ENCODE measurements at regions not wholly inside any gene's neighbourhood (a gene's known extent, or its start where the extent isn't known, plus 50 kb on each side); places are given as distances from the start of the nearest gene placed in this dataset.

- H2BK12ac ChIP-seq (ENCODE audit: low read length) = no peak overlapping the region
- H2BK15ac ChIP-seq (ENCODE audit: low read length) = no peak overlapping the region
- no peak overlapping the region for H2AK5ac ChIP-seq (ENCODE audit: low read depth, low read length)
- H3K14ac ChIP-seq (ENCODE audit: low read length) = no peak overlapping the region
- H4K8ac ChIP-seq (ENCODE audit: low read depth, low read length) = no peak overlapping the region
- H3K18ac ChIP-seq (ENCODE audit: low read length) = no peak overlapping the region
- H4K91ac ChIP-seq (ENCODE audit: low read depth, low read length, poor library complexity) = no peak overlapping the region
- H2BK120ac ChIP-seq (ENCODE audit: low read depth, low read length) = no peak overlapping the region
- no peak overlapping the region for H3K4me3 ChIP-seq (ENCODE audit: low read length in 2 of 2)
- no peaks in the 10 kb centered on the region for H3K9me3 ChIP-seq (replicated peaks in 1 of 2; ENCODE audit: control insufficient read depth in 2 of 2, insufficient read depth in 1 of 2, low read depth in 1 of 2, low read length in 2 of 2)
- no peaks in the 10 kb centered on the region for H3K36me3 ChIP-seq (replicated peaks in 1 of 2; ENCODE audit: control insufficient read depth in 2 of 2, insufficient read depth in 2 of 2, low read length in 2 of 2)
- no peak overlapping the region for H3K23ac ChIP-seq (ENCODE audit: low read depth, low read length, poor library complexity)
- no peak overlapping the region for H2AFZ ChIP-seq (ENCODE audit: low read length)
- H2BK5ac ChIP-seq (ENCODE audit: low read length) = no peak overlapping the region
- no peak overlapping the region for H3K4ac ChIP-seq (ENCODE audit: low read length)
- no peak overlapping the region for H3K27ac ChIP-seq (replicated peaks; ENCODE audit: low read length)
- no peak for DNase-seq (ENCODE audit: low spot score)
- no peaks in the 10 kb centered on the region for H3K79me1 ChIP-seq (ENCODE audit: low read depth, low read length)
- no peak overlapping the region for H3K4me2 ChIP-seq (ENCODE audit: insufficient read depth, low read length, poor library complexity, severe bottlenecking)
- H3K9ac ChIP-seq (ENCODE audit: low read depth, low read length, poor library complexity) = no peak overlapping the region
- H3K4me1 ChIP-seq (ENCODE audit: control insufficient read depth in 2 of 2, insufficient read depth in 1 of 2, low read depth in 1 of 2, low read length in 2 of 2) = no peaks in the 10 kb centered on the region
- no peaks in the 10 kb centered on the region for H3K27me3 ChIP-seq (ENCODE audit: control insufficient read depth in 3 of 3, insufficient read depth in 3 of 3, low read depth in 1 of 3, low read length in 3 of 3)
Observed at GRCh38 chr13:67298297-67298696, 68.2 kb upstream of the PCDH9 start.

- Histone ChIP-seq H4K8ac (ENCODE audit: low read depth, low read length) (no peak overlapping the region), H3K9me3 (replicated peaks in 1 of 2; ENCODE audit: control insufficient read depth in 2 of 2, insufficient read depth in 1 of 2, low read depth in 1 of 2, low read length in 2 of 2) (no peaks in the 10 kb centered on the region), H3K79me1 (ENCODE audit: low read depth, low read length) (no peaks in the 10 kb centered on the region), H2BK12ac (ENCODE audit: low read length) (no peak overlapping the region), H3K4me3 (ENCODE audit: low read length in 2 of 2) (no peak overlapping the region), H3K18ac (ENCODE audit: low read length) (no peak overlapping the region), H4K91ac (ENCODE audit: low read depth, low read length, poor library complexity) (no peak overlapping the region), H3K27me3 (ENCODE audit: control insufficient read depth in 3 of 3, insufficient read depth in 3 of 3, low read depth in 1 of 3, low read length in 3 of 3) (no peaks in the 10 kb centered on the region), H3K4me1 (ENCODE audit: control insufficient read depth in 2 of 2, insufficient read depth in 1 of 2, low read depth in 1 of 2, low read length in 2 of 2) (no peaks in the 10 kb centered on the region), H3K4ac (ENCODE audit: low read length) (no peak overlapping the region), H3K4me2 (ENCODE audit: insufficient read depth, low read length, poor library complexity, severe bottlenecking) (no peak overlapping the region), H3K9ac (ENCODE audit: low read depth, low read length, poor library complexity) (no peak overlapping the region), H3K36me3 (replicated peaks in 1 of 2; ENCODE audit: control insufficient read depth in 2 of 2, insufficient read depth in 2 of 2, low read length in 2 of 2) (no peaks in the 10 kb centered on the region), H2AFZ (ENCODE audit: low read length) (no peak overlapping the region), H2AK5ac (ENCODE audit: low read depth, low read length) (no peak overlapping the region), H3K23ac (ENCODE audit: low read depth, low read length, poor library complexity) (no peak overlapping the region), H2BK15ac (ENCODE audit: low read length) (no peak overlapping the region), H2BK120ac (ENCODE audit: low read depth, low read length) (no peak overlapping the region), H3K14ac (ENCODE audit: low read length) (no peak overlapping the region), H3K27ac (replicated peaks; ENCODE audit: low read length) (no peak overlapping the region), H2BK5ac (ENCODE audit: low read length) (no peak overlapping the region)
- no CpG with 5 or more reads among the region's 2 CpGs for WGBS, 2 donors (ENCODE audit: extremely low coverage in 2 of 2, insufficient read length in 2 of 2, insufficient replicate concordance in 1 of 2)
- DNase-seq (ENCODE audit: low spot score) = no peak
Observed at GRCh38 chr13:67296511-67296910, 66.4 kb upstream of the PCDH9 start.

GRCh38 chr13:67292886-67293285 lies 62.8 kb upstream of the PCDH9 start:
- WGBS, 2 donors (ENCODE audit: extremely low coverage in 2 of 2, insufficient read length in 2 of 2, insufficient replicate concordance in 1 of 2) = no CpG with 5 or more reads among the region's 1 CpG

GRCh38 chr13:67285611-67286010 lies 55.5 kb upstream of the PCDH9 start:
- no CpG with 5 or more reads among the region's 1 CpG for WGBS, 2 donors (ENCODE audit: extremely low coverage in 2 of 2, insufficient read length in 2 of 2, insufficient replicate concordance in 1 of 2)
- H3K9ac ChIP-seq (ENCODE audit: low read depth, low read length, poor library complexity) = no peak overlapping the region
- DNase-seq (ENCODE audit: low spot score) = no peak

More at GRCh38 chr13:67292886-67293285, 62.8 kb upstream of the PCDH9 start:
- DNase-seq (ENCODE audit: low spot score) = no peak
- H3K4me3 ChIP-seq (ENCODE audit: low read length in 2 of 2) = no peak overlapping the region
- H3K4me2 ChIP-seq (ENCODE audit: insufficient read depth, low read length, poor library complexity, severe bottlenecking) = no peak overlapping the region
- no peak overlapping the region for H3K18ac ChIP-seq (ENCODE audit: low read length)
- no peak overlapping the region for H2AFZ ChIP-seq (ENCODE audit: low read length)
- no peak overlapping the region for H4K91ac ChIP-seq (ENCODE audit: low read depth, low read length, poor library complexity)
- no peaks in the 10 kb centered on the region for H3K79me1 ChIP-seq (ENCODE audit: low read depth, low read length)
- H3K9me3 ChIP-seq (replicated peaks in 1 of 2; ENCODE audit: control insufficient read depth in 2 of 2, insufficient read depth in 1 of 2, low read depth in 1 of 2, low read length in 2 of 2) = no peaks in the 10 kb centered on the region
- H3K9ac ChIP-seq (ENCODE audit: low read depth, low read length, poor library complexity) = no peak overlapping the region
- H3K27ac ChIP-seq (replicated peaks; ENCODE audit: low read length) = no peak overlapping the region
- H4K8ac ChIP-seq (ENCODE audit: low read depth, low read length) = no peak overlapping the region
- no peak overlapping the region for H2BK120ac ChIP-seq (ENCODE audit: low read depth, low read length)
- H2BK5ac ChIP-seq (ENCODE audit: low read length) = no peak overlapping the region
- H2BK15ac ChIP-seq (ENCODE audit: low read length) = no peak overlapping the region
- H2AK5ac ChIP-seq (ENCODE audit: low read depth, low read length) = no peak overlapping the region
- H3K14ac ChIP-seq (ENCODE audit: low read length) = no peak overlapping the region
- no peaks in the 10 kb centered on the region for H3K4me1 ChIP-seq (ENCODE audit: control insufficient read depth in 2 of 2, insufficient read depth in 1 of 2, low read depth in 1 of 2, low read length in 2 of 2)
- no peaks in the 10 kb centered on the region for H3K36me3 ChIP-seq (replicated peaks in 1 of 2; ENCODE audit: control insufficient read depth in 2 of 2, insufficient read depth in 2 of 2, low read length in 2 of 2)
- H3K4ac ChIP-seq (ENCODE audit: low read length) = no peak overlapping the region
- H2BK12ac ChIP-seq (ENCODE audit: low read length) = no peak overlapping the region
- H3K27me3 ChIP-seq (ENCODE audit: control insufficient read depth in 3 of 3, insufficient read depth in 3 of 3, low read depth in 1 of 3, low read length in 3 of 3) = no peaks in the 10 kb centered on the region
- no peak overlapping the region for H3K23ac ChIP-seq (ENCODE audit: low read depth, low read length, poor library complexity)

More at GRCh38 chr13:67285611-67286010, 55.5 kb upstream of the PCDH9 start:
- H3K23ac ChIP-seq (ENCODE audit: low read depth, low read length, poor library complexity) = no peak overlapping the region
- H2BK120ac ChIP-seq (ENCODE audit: low read depth, low read length) = no peak overlapping the region
- H3K27me3 ChIP-seq (ENCODE audit: control insufficient read depth in 3 of 3, insufficient read depth in 3 of 3, low read depth in 1 of 3, low read length in 3 of 3) = no peaks in the 10 kb centered on the region
- H3K4ac ChIP-seq (ENCODE audit: low read length) = no peak overlapping the region
- no peak overlapping the region for H3K18ac ChIP-seq (ENCODE audit: low read length)
- no peak overlapping the region for H2AK5ac ChIP-seq (ENCODE audit: low read depth, low read length)
- H2AFZ ChIP-seq (ENCODE audit: low read length) = no peak overlapping the region
- H3K79me1 ChIP-seq (ENCODE audit: low read depth, low read length) = no peaks in the 10 kb centered on the region
- H3K4me1 ChIP-seq (ENCODE audit: control insufficient read depth in 2 of 2, insufficient read depth in 1 of 2, low read depth in 1 of 2, low read length in 2 of 2) = no peaks in the 10 kb centered on the region
- H3K27ac ChIP-seq (replicated peaks; ENCODE audit: low read length) = no peak overlapping the region
- H4K91ac ChIP-seq (ENCODE audit: low read depth, low read length, poor library complexity) = no peak overlapping the region
- no peak overlapping the region for H3K4me2 ChIP-seq (ENCODE audit: insufficient read depth, low read length, poor library complexity, severe bottlenecking)
- H2BK5ac ChIP-seq (ENCODE audit: low read length) = no peak overlapping the region
- no peaks in the 10 kb centered on the region for H3K9me3 ChIP-seq (replicated peaks in 1 of 2; ENCODE audit: control insufficient read depth in 2 of 2, insufficient read depth in 1 of 2, low read depth in 1 of 2, low read length in 2 of 2)
- H2BK15ac ChIP-seq (ENCODE audit: low read length) = no peak overlapping the region
- H2BK12ac ChIP-seq (ENCODE audit: low read length) = no peak overlapping the region
- no peak overlapping the region for H3K4me3 ChIP-seq (ENCODE audit: low read length in 2 of 2)
- no peaks in the 10 kb centered on the region for H3K36me3 ChIP-seq (replicated peaks in 1 of 2; ENCODE audit: control insufficient read depth in 2 of 2, insufficient read depth in 2 of 2, low read length in 2 of 2)
- H3K14ac ChIP-seq (ENCODE audit: low read length) = no peak overlapping the region
- no peak overlapping the region for H4K8ac ChIP-seq (ENCODE audit: low read depth, low read length)
